RWPE2 (cell line): ENCODE measurements at regions not wholly inside any gene's neighbourhood (a gene's known extent, or its start where the extent isn't known, plus 50 kb on each side); places are given as distances from the start of the nearest gene placed in this dataset.
"Not testable (repeated sequence)": the region's sequence is repeated elsewhere in the genome, so short reads cannot be mapped to it uniquely, and the experiment has no call there.

Experiments
- ATAC-seq: fragments of 200-7000 bp; cut with Tn5 transposase; 3 replicates; pipeline ENCODE4 v1.9.1; 2021; ENCODE audit warnings: low read depth
- DNase-seq: peaks from one replicate; pipeline ENCODE4 v3.0.0-alpha.2; 2020; ENCODE audit warnings: low spot score
- H3K27ac ChIP-seq: fragments of 450-650 bp; 2 replicates; pipeline ENCODE4 v1.5.1; 2017; ENCODE audit warnings: mild to moderate bottlenecking; ENCODE audit not compliant: poor library complexity, severe bottlenecking
- H3K27me3 ChIP-seq: fragments of 250-450 bp; sonication (Bioruptor Pico); 2 replicates; pipeline ENCODE4 v1.5.1; 2021; ENCODE audit warnings: mild to moderate bottlenecking, moderate library complexity; ENCODE audit not compliant: insufficient read depth, poor library complexity, severe bottlenecking
- H3K36me3 ChIP-seq: fragments of 250-450 bp; sonication (Bioruptor Pico); 2 replicates; pipeline ENCODE4 v1.5.1; 2020; ENCODE audit warnings: low read depth, mild to moderate bottlenecking, moderate library complexity
- H3K4me1 ChIP-seq: fragments of 250-450 bp; sonication (Bioruptor Pico); 2 replicates; pipeline ENCODE4 v1.5.1; 2021; ENCODE audit warnings: mild to moderate bottlenecking, moderate library complexity; ENCODE audit not compliant: insufficient read depth, poor library complexity, severe bottlenecking
- H3K4me3 ChIP-seq: fragments of 250-450 bp; sonication (Bioruptor Pico); 2 replicates; pipeline ENCODE4 v1.5.1; 2021; ENCODE audit warnings: mild to moderate bottlenecking, moderate library complexity; ENCODE audit not compliant: severe bottlenecking
- H3K9me3 ChIP-seq: fragments of 250-450 bp; sonication (Bioruptor Pico); 2 replicates; pipeline ENCODE4 v1.5.1; 2021; ENCODE audit warnings: mild to moderate bottlenecking, moderate library complexity; ENCODE audit not compliant: severe bottlenecking
- TF ChIP-seq, protein P1 (sequence below): fragments of 450-650 bp; IDR thresholded peaks from one replicate; pipeline ENCODE4 v1.5.1; 2017; ENCODE audit warnings: mild to moderate bottlenecking, moderate library complexity; ENCODE audit not compliant: poor library complexity, severe bottlenecking

DNA sequence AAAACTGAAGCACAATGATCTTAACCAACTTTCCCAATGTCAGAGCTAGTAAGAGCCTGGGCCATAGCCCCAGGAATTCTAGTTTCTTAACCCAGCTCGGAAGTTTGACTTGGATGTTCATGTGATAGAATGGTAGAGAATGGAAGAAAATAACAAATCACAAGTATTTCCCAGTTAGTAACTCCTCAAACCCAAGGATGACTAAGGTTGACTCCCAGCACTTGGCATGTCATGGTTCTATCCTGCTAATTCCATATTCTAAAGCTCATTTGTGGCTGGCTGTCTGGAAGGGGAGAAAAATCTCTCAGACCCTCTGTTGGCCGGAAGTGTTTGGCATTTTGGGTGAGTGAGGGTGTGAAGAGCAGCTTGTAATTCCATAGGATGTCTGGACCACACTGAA, 248.7 kb downstream of the RFPL4B start:
- TF ChIP-seq, protein P1, sequence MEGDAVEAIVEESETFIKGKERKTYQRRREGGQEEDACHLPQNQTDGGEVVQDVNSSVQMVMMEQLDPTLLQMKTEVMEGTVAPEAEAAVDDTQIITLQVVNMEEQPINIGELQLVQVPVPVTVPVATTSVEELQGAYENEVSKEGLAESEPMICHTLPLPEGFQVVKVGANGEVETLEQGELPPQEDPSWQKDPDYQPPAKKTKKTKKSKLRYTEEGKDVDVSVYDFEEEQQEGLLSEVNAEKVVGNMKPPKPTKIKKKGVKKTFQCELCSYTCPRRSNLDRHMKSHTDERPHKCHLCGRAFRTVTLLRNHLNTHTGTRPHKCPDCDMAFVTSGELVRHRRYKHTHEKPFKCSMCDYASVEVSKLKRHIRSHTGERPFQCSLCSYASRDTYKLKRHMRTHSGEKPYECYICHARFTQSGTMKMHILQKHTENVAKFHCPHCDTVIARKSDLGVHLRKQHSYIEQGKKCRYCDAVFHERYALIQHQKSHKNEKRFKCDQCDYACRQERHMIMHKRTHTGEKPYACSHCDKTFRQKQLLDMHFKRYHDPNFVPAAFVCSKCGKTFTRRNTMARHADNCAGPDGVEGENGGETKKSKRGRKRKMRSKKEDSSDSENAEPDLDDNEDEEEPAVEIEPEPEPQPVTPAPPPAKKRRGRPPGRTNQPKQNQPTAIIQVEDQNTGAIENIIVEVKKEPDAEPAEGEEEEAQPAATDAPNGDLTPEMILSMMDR = no peak
- no peak overlapping the region for H3K27ac ChIP-seq
- DNase-seq (no peak), ATAC-seq (no peak)
- no peaks in the 10 kb centered on the region for H3K4me1 ChIP-seq
- H3K9me3 ChIP-seq = no peaks in the 10 kb centered on the region
- H3K4me3 ChIP-seq = no peak overlapping the region
- no peaks in the 10 kb centered on the region for H3K36me3 ChIP-seq
- no peaks in the 10 kb centered on the region for H3K27me3 ChIP-seq

DNA sequence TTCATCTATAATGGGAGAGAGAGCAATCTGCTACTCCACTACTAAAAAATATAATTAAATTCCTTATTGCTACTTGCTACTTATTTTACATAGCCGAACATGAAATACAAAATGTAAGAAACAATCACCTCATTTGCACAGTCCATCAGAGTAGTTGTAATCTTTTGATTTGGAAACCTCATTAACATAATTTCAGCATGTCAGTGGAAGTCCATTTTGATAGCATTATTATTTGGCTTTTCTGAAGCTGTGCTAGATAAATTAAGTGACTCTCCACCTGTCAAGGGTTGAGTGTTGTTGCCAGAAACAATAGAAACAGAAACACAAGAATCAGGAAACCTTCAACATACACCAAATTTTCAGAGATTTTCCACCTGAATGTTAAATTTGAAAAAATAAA, 250.0 kb downstream of the RFPL4B start:
- DNase-seq = no peak
- ATAC-seq = no peak
- Histone ChIP-seq H3K4me1 (no peaks in the 10 kb centered on the region), H3K27ac (no peak overlapping the region), H3K9me3 (no peaks in the 10 kb centered on the region), H3K27me3 (no peaks in the 10 kb centered on the region), H3K4me3 (no peak overlapping the region), H3K36me3 (no peaks in the 10 kb centered on the region)
- TF ChIP-seq, protein P1 = no peak

DNA sequence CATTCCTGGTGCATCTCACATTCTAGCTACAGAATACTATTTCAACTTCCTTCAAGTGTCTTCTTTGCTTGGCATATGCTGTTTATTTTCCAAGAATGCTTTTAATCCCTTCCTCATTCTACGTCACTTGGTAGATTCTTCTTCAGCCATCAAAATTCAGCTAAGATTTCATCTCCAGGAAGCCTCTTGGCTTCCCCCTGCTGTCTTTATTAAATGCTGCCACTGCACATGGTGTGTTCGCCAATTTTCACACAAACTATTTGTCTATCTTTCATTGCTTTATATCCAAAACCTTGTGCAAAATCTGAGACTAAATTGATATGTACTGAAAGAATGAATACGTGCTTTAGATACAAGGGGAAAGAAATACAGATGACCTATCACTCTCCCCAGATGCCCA, 253.0 kb downstream of the RFPL4B start:
- no peak overlapping the region for H3K4me3 ChIP-seq
- DNase-seq (no peak), ATAC-seq (no peak)
- no peaks in the 10 kb centered on the region for H3K4me1 ChIP-seq
- no peaks in the 10 kb centered on the region for H3K9me3 ChIP-seq
- TF ChIP-seq, protein P1 = no peak
- H3K27ac ChIP-seq = no peak overlapping the region
- no peaks in the 10 kb centered on the region for H3K36me3 ChIP-seq
- H3K27me3 ChIP-seq = no peaks in the 10 kb centered on the region

DNA sequence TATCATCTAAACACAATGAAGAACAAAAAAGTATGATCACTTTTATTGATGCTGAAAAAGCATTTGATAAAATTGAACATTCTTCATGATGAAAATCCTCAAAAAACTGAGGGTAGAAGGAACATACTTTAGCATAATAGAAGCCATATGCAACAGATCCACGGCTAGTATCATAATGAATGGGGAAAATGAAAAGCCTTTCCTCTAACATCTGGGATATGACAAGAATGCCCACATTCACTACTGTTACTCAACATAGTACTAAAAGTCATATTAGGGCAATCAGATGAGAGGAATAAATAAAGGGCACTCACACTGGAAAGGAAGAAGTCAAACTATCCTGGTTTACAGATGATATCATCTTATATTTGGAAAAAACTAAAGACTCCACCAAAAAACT, 256.6 kb downstream of the RFPL4B start:
- no peaks in the 10 kb centered on the region for H3K36me3 ChIP-seq
- no peaks in the 10 kb centered on the region for H3K4me1 ChIP-seq
- TF ChIP-seq, protein P1 = no peak
- no peak overlapping the region for H3K4me3 ChIP-seq
- ATAC-seq (no peak), DNase-seq (no peak)
- H3K27ac ChIP-seq = no peak overlapping the region
- no peaks in the 10 kb centered on the region for H3K27me3 ChIP-seq
- no peaks in the 10 kb centered on the region for H3K9me3 ChIP-seq

DNA sequence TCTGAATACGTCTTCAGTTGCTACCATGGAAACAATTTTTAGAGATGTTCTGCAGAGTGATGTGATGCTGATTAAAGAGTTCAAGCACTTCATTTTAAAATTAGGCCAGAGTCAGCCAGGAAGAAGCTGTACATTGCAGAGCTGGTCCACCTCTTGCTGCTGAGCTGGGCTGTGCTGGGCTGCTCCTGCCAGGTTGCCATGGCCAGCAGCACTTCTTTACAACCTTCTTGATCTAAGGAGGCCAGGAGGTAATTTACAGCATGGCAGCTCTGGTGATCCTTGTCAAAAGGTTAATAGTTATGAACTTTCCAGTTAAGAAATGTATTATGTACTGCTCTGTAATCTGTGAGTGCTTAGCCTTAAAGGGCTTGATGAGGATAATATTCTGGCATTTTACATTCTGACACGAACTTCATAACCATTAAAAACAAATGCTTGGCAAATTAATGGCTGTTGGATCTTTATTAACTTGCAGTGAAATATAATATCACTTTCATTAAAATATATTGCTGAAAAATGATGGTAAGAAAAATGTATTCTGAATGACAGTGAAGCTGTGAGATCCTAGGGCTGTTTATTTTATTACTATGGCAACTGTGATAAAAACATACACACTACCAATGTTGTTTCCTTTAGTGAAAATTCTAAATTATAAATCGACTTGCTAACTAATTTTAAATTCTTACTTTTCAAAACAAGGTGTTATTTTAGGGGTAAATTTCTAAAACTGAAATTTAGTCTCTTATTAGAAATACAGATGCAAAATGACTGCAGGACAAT, 259.7 kb downstream of the RFPL4B start:
- TF ChIP-seq, protein P1 = no peak

DNA sequence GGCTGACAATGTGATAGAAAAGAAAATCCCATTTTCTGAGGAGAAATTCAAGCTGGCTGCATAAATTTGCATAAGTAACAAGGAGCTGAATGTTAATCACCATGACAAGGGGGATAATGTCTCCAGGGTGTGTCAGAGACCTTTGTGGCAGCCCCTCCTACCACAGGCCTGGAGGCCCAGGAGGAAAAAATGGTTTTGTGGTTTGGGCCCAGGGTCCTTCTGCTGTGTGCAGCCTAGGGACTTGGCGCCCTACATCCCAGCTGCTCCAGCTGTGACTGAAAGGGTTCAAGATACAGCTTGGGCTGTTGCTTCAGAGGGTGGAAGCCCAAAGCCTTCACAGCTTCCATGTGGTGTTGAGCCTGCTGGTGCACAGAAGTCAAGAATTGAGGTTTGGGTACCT, 261.8 kb downstream of the RFPL4B start:
- not testable (repeated sequence) for H3K9me3 ChIP-seq, ATAC-seq, H3K4me1 ChIP-seq, H3K36me3 ChIP-seq, H3K4me3 ChIP-seq, H3K27ac ChIP-seq, H3K27me3 ChIP-seq, DNase-seq

More for the DNA sequence above, 259.7 kb downstream of the RFPL4B start:
- Histone ChIP-seq H3K9me3 (no peaks in the 10 kb centered on the region), H3K4me3 (no peak overlapping the region), H3K36me3 (no peaks in the 10 kb centered on the region), H3K27me3 (no peaks in the 10 kb centered on the region), H3K4me1 (no peaks in the 10 kb centered on the region), H3K27ac (no peak overlapping the region)
- DNase-seq (no peak), ATAC-seq (no peak)
